Peyer's patch (tissue), 4 donors: ENCODE measurements at regions not wholly inside any gene's neighbourhood (a gene's known extent, or its start where the extent isn't known, plus 50 kb on each side); places are given as distances from the start of the nearest gene placed in this dataset.

Experiments
- CTCF ChIP-seq, 6 experiments: fragments of 450-650 bp in 4 of 6; fragments of 200-600 bp in 2 of 6; sonication (generic) in 1 of 6; IDR thresholded peaks; one replicate each; pipeline ENCODE4 v1.5.1; 2017 to 2019; ENCODE audit warnings: antibody characterized with exemption in 6 of 6, mild to moderate bottlenecking in 3 of 6, moderate library complexity in 1 of 6
- POLR2A ChIP-seq, 2 donors: fragments of 450-650 bp; IDR thresholded peaks; one replicate each; pipeline ENCODE4 v1.5.1; 2017; ENCODE audit warnings: antibody characterized with exemption in 2 of 2, mild to moderate bottlenecking in 2 of 2, moderate library complexity in 2 of 2

DNA sequence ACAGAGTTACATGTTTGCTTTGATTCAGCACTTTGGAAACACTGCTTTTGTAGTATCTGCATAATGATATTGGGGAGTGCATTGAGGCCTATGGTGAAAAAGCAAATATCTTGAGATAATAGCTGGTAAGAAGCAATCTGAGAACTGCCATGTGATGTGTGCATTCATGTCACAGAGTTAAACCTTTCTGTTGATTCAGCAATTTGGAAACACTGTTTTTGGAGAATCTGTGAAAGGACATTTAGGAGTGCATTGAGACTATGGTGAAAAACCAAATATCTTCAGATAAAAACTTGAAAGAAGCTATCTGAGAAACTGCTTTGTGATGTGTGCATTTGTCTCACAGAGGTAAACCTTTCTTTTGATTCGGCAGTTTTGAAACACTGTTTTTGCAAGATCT lies 346.8 kb downstream of the OR4C45 start:
- TF ChIP-seq POLR2A (IDR thresholded peaks at IDR 0.05) (no peak), CTCF (IDR thresholded peaks at IDR 0.05) (no peak)
